H1 (cell line): ENCODE measurements at regions not wholly inside any gene's neighbourhood (a gene's known extent, or its start where the extent isn't known, plus 50 kb on each side); places are given as distances from the start of the nearest gene placed in this dataset.

Experiments
- CTCF ChIA-PET: fragments of 300-600 bp; sonication (Branson Sonifier 250); formaldehyde crosslinking; loops from one replicate; lab custom pipeline; 2021; ENCODE audit not compliant: partially characterized antibody; lab: Charles Lee
- POLR2A ChIA-PET: fragments of 300-600 bp; sonication (Branson Sonifier 250); formaldehyde crosslinking; loops from one replicate; lab custom pipeline; 2021; ENCODE audit warnings: inconsistent platforms; ENCODE audit not compliant: partially characterized antibody; lab: Charles Lee
- DNase-seq, 2 experiments: peaks; one replicate each; pipeline versions ENCODE4 v3.0.0 to v3.0.0-alpha.2; 2010 to 2022; ENCODE audit warnings: low spot score in 2 of 2, low read depth in 1 of 2, mixed read lengths in 1 of 2
- FAIRE-seq: peaks from 2 replicates; lab custom pipeline; 2011; peaks lifted over from hg19 to GRCh38; lab: Jason Lieb, UNC
- H2AFZ ChIP-seq: 2 replicates; pipeline ENCODE4 v1.8.1; 2012; ENCODE audit warnings: low read length, inconsistent platforms
- H2AK5ac ChIP-seq: 2 replicates; pipeline ENCODE4 v1.6.1; 2013; ENCODE audit warnings: low read depth, low read length
- H2BK120ac ChIP-seq: replicated peaks from 2 replicates; pipeline ENCODE3; 2013; ENCODE audit warnings: low read depth, low read length, inconsistent platforms
- H2BK12ac ChIP-seq: 2 replicates; pipeline ENCODE4 v1.6.1; 2013; ENCODE audit warnings: low read depth, low read length
- H2BK15ac ChIP-seq: 2 replicates; pipeline ENCODE4 v1.6.1; 2013; ENCODE audit warnings: low read length
- H2BK20ac ChIP-seq: 2 replicates; pipeline ENCODE4 v1.6.1; 2013; ENCODE audit warnings: low read length
- H2BK5ac ChIP-seq: 2 replicates; pipeline ENCODE4 v1.6.1; 2013; ENCODE audit warnings: low read depth, low read length
- H3K14ac ChIP-seq: 2 replicates; pipeline ENCODE4 v1.6.1; 2013; ENCODE audit warnings: inconsistent platforms; ENCODE audit not compliant: insufficient read length
- H3K18ac ChIP-seq: 2 replicates; pipeline ENCODE4 v1.6.1; 2013; ENCODE audit warnings: low read length; ENCODE audit errors: extremely low read depth
- H3K23ac ChIP-seq: 2 replicates; pipeline ENCODE4 v1.6.1; 2013; ENCODE audit warnings: inconsistent platforms; ENCODE audit not compliant: insufficient read length
- H3K23me2 ChIP-seq: 2 replicates; pipeline ENCODE4 v1.6.1; 2013; ENCODE audit warnings: low read depth, low read length
- H3K27ac ChIP-seq: 2 replicates; pipeline ENCODE4 v1.6.1; 2011; ENCODE audit warnings: low read depth, low read length, inconsistent platforms
- H3K27me3 ChIP-seq, 4 experiments: replicated peaks in 1 of 4; 1 replicate in 1 of 4; 2 replicates in 3 of 4; pipeline versions ENCODE4 v1.6.1 to v1.8.1; 2011 to 2013; ENCODE audit warnings: low read length in 3 of 4, mild to moderate bottlenecking in 3 of 4, inconsistent platforms in 2 of 4, mixed read lengths in 2 of 4, moderate library complexity in 1 of 4; ENCODE audit not compliant: control insufficient read depth in 3 of 4, insufficient read depth in 3 of 4; ENCODE audit errors: extremely low read depth in 1 of 4
- H3K36me3 ChIP-seq, 4 experiments: 2 replicates each; pipeline versions ENCODE4 v1.6.1 to v1.8.1; 2011 to 2013; ENCODE audit warnings: mild to moderate bottlenecking in 4 of 4, low read length in 3 of 4, moderate library complexity in 2 of 4, control low read depth in 1 of 4, inconsistent platforms in 1 of 4; ENCODE audit not compliant: insufficient read depth in 4 of 4, control insufficient read depth in 2 of 4
- H3K4ac ChIP-seq: replicated peaks from 2 replicates; pipeline ENCODE3; 2013; ENCODE audit warnings: low read length, low read depth, mixed read lengths, inconsistent platforms; ENCODE audit not compliant: insufficient read length
- H3K4me1 ChIP-seq, 4 experiments: replicated peaks in 1 of 4; 1 replicate in 1 of 4; 2 replicates in 3 of 4; pipeline versions ENCODE4 v1.6.1 to v1.8.1; 2011 to 2013; ENCODE audit warnings: low read length in 3 of 4, inconsistent platforms in 2 of 4, mixed read lengths in 1 of 4; ENCODE audit not compliant: insufficient read depth in 4 of 4, control insufficient read depth in 3 of 4
- H3K4me2 ChIP-seq, 2 experiments: 2 replicates each; pipeline versions ENCODE4 v1.6.1 to v1.8.1; 2011 to 2013; ENCODE audit warnings: low read depth in 2 of 2, low read length in 2 of 2, control low read depth in 1 of 2, inconsistent platforms in 1 of 2, mild to moderate bottlenecking in 1 of 2; ENCODE audit not compliant: insufficient read depth in 1 of 2
- H3K4me3 ChIP-seq, 4 experiments: fragments of 200-600, 300-600 bp in 1 of 4; sonication (generic), shearing (Covaris generic), sonication (Bioruptor Twin) in 1 of 4; 2 replicates each; pipeline versions ENCODE4 v1.5.1 to v1.8.1; 2011 to 2016; ENCODE audit warnings: low read length in 4 of 4, low read depth in 3 of 4, control low read depth in 2 of 4, inconsistent platforms in 2 of 4, mild to moderate bottlenecking in 2 of 4, mixed read lengths in 1 of 4, moderate library complexity in 1 of 4; ENCODE audit not compliant: insufficient read depth in 2 of 4; ENCODE audit errors: extremely low read depth in 1 of 4
- H3K56ac ChIP-seq: replicated peaks from 2 replicates; pipeline ENCODE3; 2013; ENCODE audit warnings: low read depth, mild to moderate bottlenecking, mixed read lengths, low read length, inconsistent platforms; ENCODE audit not compliant: insufficient read length
- H3K79me1 ChIP-seq: 2 replicates; pipeline ENCODE4 v1.6.1; 2013; ENCODE audit warnings: low read depth, low read length, control low read depth
- H3K79me2 ChIP-seq, 2 experiments: 2 replicates each; pipeline versions ENCODE4 v1.6.1 to v1.8.1; 2012 to 2013; ENCODE audit warnings: low read length in 2 of 2, mild to moderate bottlenecking in 2 of 2, inconsistent platforms in 1 of 2; ENCODE audit not compliant: insufficient read depth in 2 of 2, control insufficient read depth in 1 of 2
- H3K9ac ChIP-seq, 4 experiments: replicated peaks in 1 of 4; 1 replicate in 1 of 4; 2 replicates in 3 of 4; pipeline versions ENCODE4 v1.6.1 to v1.8.1; 2011 to 2013; ENCODE audit warnings: low read depth in 3 of 4, low read length in 3 of 4, control low read depth in 2 of 4, mild to moderate bottlenecking in 2 of 4, moderate library complexity in 2 of 4, inconsistent platforms in 1 of 4; ENCODE audit errors: extremely low read depth in 1 of 4
- H3K9me3 ChIP-seq, 2 experiments: 2 replicates each; pipeline versions ENCODE4 v1.6.1 to v1.8.1; 2012 to 2013; ENCODE audit warnings: mild to moderate bottlenecking in 2 of 2, moderate library complexity in 2 of 2, control low read depth in 1 of 2, inconsistent platforms in 1 of 2, low read depth in 1 of 2, low read length in 1 of 2, mixed read lengths in 1 of 2; ENCODE audit not compliant: insufficient read depth in 2 of 2
- H4K20me1 ChIP-seq, 2 experiments: replicated peaks in 1 of 2; 2 replicates each; pipeline versions ENCODE3 to v1.8.1; 2011 to 2013; ENCODE audit warnings: inconsistent platforms in 2 of 2, low read length in 2 of 2, mild to moderate bottlenecking in 1 of 2; ENCODE audit not compliant: insufficient read depth in 2 of 2, control insufficient read depth in 1 of 2
- H4K5ac ChIP-seq: 2 replicates; pipeline ENCODE4 v1.6.1; 2013; ENCODE audit warnings: low read length, low read depth, mixed read lengths, inconsistent platforms; ENCODE audit not compliant: insufficient read length
- H4K8ac ChIP-seq: 2 replicates; pipeline ENCODE4 v1.8.0; 2013; ENCODE audit warnings: mild to moderate bottlenecking, moderate library complexity, low read length, inconsistent platforms; ENCODE audit not compliant: insufficient read depth; ENCODE audit errors: extremely low read depth
- H4K91ac ChIP-seq: replicated peaks from 2 replicates; pipeline ENCODE3; 2013; ENCODE audit warnings: low read length, mixed read lengths, inconsistent platforms; ENCODE audit not compliant: insufficient read length
- CBX8 ChIP-seq: fragments of 300-800, 300-1000 bp; sonication (generic); IDR thresholded peaks from 2 replicates; pipeline ENCODE4 v1.7.1; 2016; ENCODE audit warnings: low read depth, low read length, borderline replicate concordance
- CTBP2 ChIP-seq: IDR thresholded peaks from 2 replicates; pipeline ENCODE4 v1.7.0; 2011; ENCODE audit warnings: borderline replicate concordance, mild to moderate bottlenecking, moderate library complexity, mixed read lengths, low read length; ENCODE audit not compliant: insufficient read depth, insufficient read length
- GABPA ChIP-seq: IDR thresholded peaks from 2 replicates; pipeline ENCODE4 v1.6.1; 2011; ENCODE audit warnings: mild to moderate bottlenecking, low read length, moderate library complexity, borderline replicate concordance; ENCODE audit not compliant: insufficient read depth
- HDAC2 ChIP-seq, 2 experiments: fragments of 300-600 bp in 1 of 2; sonication (generic) in 1 of 2; IDR thresholded peaks; 2 replicates each; pipeline ENCODE4 v1.6.1; 2011 to 2012; ENCODE audit warnings: low read depth in 2 of 2, low read length in 2 of 2, mild to moderate bottlenecking in 2 of 2, moderate library complexity in 2 of 2, borderline replicate concordance in 1 of 2, inconsistent platforms in 1 of 2
- KDM4A ChIP-seq: IDR thresholded peaks from one replicate; pipeline ENCODE4 v1.7.1; 2012; ENCODE audit warnings: low read depth, mild to moderate bottlenecking, moderate library complexity, low read length, inconsistent platforms; ENCODE audit not compliant: severe bottlenecking
- RXRA ChIP-seq: IDR thresholded peaks from 2 replicates; pipeline ENCODE4 v1.6.1; 2011; ENCODE audit warnings: low read depth, mild to moderate bottlenecking, low read length, moderate library complexity; ENCODE audit not compliant: insufficient read depth
- SIRT6 ChIP-seq: IDR thresholded peaks from one replicate; pipeline ENCODE4 v1.7.1; 2012; ENCODE audit warnings: low read length, inconsistent platforms
- YY1 ChIP-seq: IDR thresholded peaks from 2 replicates; pipeline ENCODE4 v1.6.1; 2011; ENCODE audit warnings: low read depth, mild to moderate bottlenecking, low read length
- TF ChIP-seq, protein P1 (sequence below): IDR thresholded peaks from 2 replicates; pipeline ENCODE4 v1.6.1; 2012; ENCODE audit warnings: inconsistent platforms
- TF ChIP-seq, protein P2 (sequence below): IDR thresholded peaks from 2 replicates; pipeline ENCODE4 v1.6.1; 2011; ENCODE audit warnings: low read length, improper control_type of control experiment
- TF ChIP-seq, protein P3 (sequence below), 3 experiments: IDR thresholded peaks; 1 replicate in 2 of 3; 2 replicates in 1 of 3; pipeline versions ENCODE4 v1.5.1 to v1.6.1; 2011; ENCODE audit warnings: low read length in 3 of 3, mild to moderate bottlenecking in 3 of 3, inconsistent platforms in 2 of 3, low read depth in 1 of 3, moderate library complexity in 1 of 3; ENCODE audit not compliant: insufficient read depth in 1 of 3; ENCODE audit errors: control extremely low read depth in 1 of 3

DNA sequence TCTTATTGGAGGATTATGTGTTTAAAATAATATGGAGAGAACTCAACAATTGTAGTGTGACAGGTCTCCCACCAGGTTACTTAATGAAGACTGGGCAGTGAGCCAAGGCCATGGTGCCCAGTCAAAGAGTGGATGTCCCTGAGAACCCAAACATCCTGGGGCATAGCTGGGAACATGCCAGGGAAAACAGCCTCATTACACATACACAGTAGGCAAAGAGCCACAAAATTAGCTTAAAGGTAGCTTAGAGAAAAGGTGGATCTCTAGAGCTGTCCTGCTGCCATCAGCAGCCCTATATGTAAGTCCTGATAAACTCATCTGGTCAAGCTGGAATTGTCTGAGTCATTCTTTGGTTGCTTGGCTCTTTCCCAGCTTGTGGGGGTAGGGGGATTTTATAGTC lies 287.8 kb downstream of the PHF14 start:
- Histone ChIP-seq H2BK120ac (no peak overlapping the region), H4K91ac (no peak overlapping the region), H3K4me2 (no peak overlapping the region), H2BK15ac (no peak overlapping the region), H3K56ac (no peak overlapping the region), H3K23me2 (no peaks in the 10 kb centered on the region), H3K18ac (no peak overlapping the region), H3K4me1 (no peaks in the 10 kb centered on the region), H3K27ac (no peak overlapping the region), H3K79me1 (no peaks in the 10 kb centered on the region), H2BK12ac (no peak overlapping the region), H2BK5ac (no peak overlapping the region), H3K4me3 (no peak overlapping the region), H3K27me3 (no peaks in the 10 kb centered on the region), H4K20me1 (no peaks in the 10 kb centered on the region), H3K9ac (no peak overlapping the region), H4K8ac (no peak overlapping the region), H3K4ac (no peak overlapping the region), H3K14ac (no peak overlapping the region), H3K79me2 (no peaks in the 10 kb centered on the region), H3K36me3 (no peaks in the 10 kb centered on the region), H3K9me3 (no peaks in the 10 kb centered on the region), H2AK5ac (no peak overlapping the region), H4K5ac (no peak overlapping the region), H2AFZ (no peak overlapping the region), H2BK20ac (no peak overlapping the region), H3K23ac (no peak overlapping the region)
- FAIRE-seq (no peak), DNase-seq (no peak)
- POLR2A ChIA-PET, result no interaction called here
- CTCF ChIA-PET, result interaction anchor here (0.7 to 1.5 kb wide), 3 partner anchors 14 to 38 kb away, joined by 3 read pairs; no protein-coding TSS in a partner anchor
- TF ChIP-seq RXRA, result no peak
- TF ChIP-seq, protein P1, sequence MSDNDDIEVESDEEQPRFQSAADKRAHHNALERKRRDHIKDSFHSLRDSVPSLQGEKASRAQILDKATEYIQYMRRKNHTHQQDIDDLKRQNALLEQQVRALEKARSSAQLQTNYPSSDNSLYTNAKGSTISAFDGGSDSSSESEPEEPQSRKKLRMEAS, result no peak
- no peak for TF ChIP-seq HDAC2 (IDR thresholded peaks at IDR 0.05; ENCODE audit: borderline replicate concordance in 1 of 2, low read depth in 2 of 2, low read length in 2 of 2)
- TF ChIP-seq KDM4A, result no peak
- no peak for TF ChIP-seq GABPA
- TF ChIP-seq, protein P2, sequence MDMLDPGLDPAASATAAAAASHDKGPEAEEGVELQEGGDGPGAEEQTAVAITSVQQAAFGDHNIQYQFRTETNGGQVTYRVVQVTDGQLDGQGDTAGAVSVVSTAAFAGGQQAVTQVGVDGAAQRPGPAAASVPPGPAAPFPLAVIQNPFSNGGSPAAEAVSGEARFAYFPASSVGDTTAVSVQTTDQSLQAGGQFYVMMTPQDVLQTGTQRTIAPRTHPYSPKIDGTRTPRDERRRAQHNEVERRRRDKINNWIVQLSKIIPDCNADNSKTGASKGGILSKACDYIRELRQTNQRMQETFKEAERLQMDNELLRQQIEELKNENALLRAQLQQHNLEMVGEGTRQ, result no peak
- TF ChIP-seq, protein P3, sequence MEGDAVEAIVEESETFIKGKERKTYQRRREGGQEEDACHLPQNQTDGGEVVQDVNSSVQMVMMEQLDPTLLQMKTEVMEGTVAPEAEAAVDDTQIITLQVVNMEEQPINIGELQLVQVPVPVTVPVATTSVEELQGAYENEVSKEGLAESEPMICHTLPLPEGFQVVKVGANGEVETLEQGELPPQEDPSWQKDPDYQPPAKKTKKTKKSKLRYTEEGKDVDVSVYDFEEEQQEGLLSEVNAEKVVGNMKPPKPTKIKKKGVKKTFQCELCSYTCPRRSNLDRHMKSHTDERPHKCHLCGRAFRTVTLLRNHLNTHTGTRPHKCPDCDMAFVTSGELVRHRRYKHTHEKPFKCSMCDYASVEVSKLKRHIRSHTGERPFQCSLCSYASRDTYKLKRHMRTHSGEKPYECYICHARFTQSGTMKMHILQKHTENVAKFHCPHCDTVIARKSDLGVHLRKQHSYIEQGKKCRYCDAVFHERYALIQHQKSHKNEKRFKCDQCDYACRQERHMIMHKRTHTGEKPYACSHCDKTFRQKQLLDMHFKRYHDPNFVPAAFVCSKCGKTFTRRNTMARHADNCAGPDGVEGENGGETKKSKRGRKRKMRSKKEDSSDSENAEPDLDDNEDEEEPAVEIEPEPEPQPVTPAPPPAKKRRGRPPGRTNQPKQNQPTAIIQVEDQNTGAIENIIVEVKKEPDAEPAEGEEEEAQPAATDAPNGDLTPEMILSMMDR (IDR thresholded peaks at IDR 0.05; ENCODE audit: control extremely low read depth in 1 of 3, insufficient read depth in 1 of 3, low read depth in 1 of 3, low read length in 3 of 3), result no peak
- no peak for TF ChIP-seq CBX8
- TF ChIP-seq CTBP2, result no peak
- TF ChIP-seq SIRT6, result no peak
- no peak for TF ChIP-seq YY1
